GM12878 (cell line): ENCODE measurements at regions not wholly inside any gene's neighbourhood (a gene's known extent, or its start where the extent isn't known, plus 50 kb on each side); places are given as distances from the start of the nearest gene placed in this dataset.
"Not testable (repeated sequence)": the region's sequence is repeated elsewhere in the genome, so short reads cannot be mapped to it uniquely, and the experiment has no call there.

Experiments used
- EP300 ChIP-seq, 2 experiments: fragments of 150-350 bp in 1 of 2; IDR thresholded peaks; 2 replicates each; pipeline ENCODE4 v1.6.1; 2011 to 2012; ENCODE audit warnings: low read depth in 2 of 2, low read length in 2 of 2, borderline replicate concordance in 1 of 2, improper control_type of control experiment in 1 of 2, inconsistent platforms in 1 of 2; ENCODE audit not compliant: control insufficient read depth in 1 of 2
- JUND ChIP-seq: IDR thresholded peaks from 2 replicates; pipeline ENCODE4 v1.6.1; 2012; ENCODE audit warnings: low read depth, mild to moderate bottlenecking, low read length, improper control_type of control experiment, moderate library complexity
- POLR2AphosphoS5 ChIP-seq: IDR thresholded peaks from 2 replicates; pipeline ENCODE4 v1.6.1; 2011; ENCODE audit warnings: mild to moderate bottlenecking, low read length, inconsistent platforms
- YY1 ChIP-seq: IDR thresholded peaks from 2 replicates; pipeline ENCODE4 v1.6.1; 2011; ENCODE audit warnings: low read depth, mild to moderate bottlenecking, low read length

DNA sequence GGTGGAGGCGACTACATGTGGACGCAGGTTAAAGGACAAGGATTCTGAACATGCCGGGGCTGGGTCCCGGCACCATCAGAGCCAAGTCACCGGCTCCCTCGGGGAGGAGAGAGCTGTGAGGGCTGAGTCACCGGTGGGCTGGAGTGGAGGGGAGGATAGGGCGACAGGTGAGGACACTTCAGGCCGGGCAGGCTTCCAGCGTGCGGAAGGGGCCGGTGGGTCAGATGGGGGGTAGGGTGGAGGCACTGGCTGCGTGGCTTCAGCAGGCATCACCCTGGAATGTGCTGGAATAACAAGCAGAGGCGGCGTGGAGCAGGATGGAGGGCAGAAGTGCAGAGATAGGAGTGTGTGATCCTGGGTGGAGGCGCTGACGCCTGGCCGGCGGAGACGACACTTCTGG lies 4435.3 kb upstream of the TPTE start:
- not testable (repeated sequence) for TF ChIP-seq EP300 (IDR thresholded peaks at IDR 0.05; ENCODE audit: borderline replicate concordance in 1 of 2, control insufficient read depth in 1 of 2, low read depth in 2 of 2, low read length in 2 of 2); YY1; POLR2AphosphoS5; JUND
